ENCODE measurements at regions not wholly inside any gene's neighbourhood (a gene's known extent, or its start where the extent isn't known, plus 50 kb on each side); places are given as distances from the start of the nearest gene placed in this dataset.

GRCh38 chrX:25659317-25659716, 478.8 kb upstream of the MAGEB18 start:
- ATAC-seq (ENCODE audit: low read depth): no peak
- in situ Hi-C loops (cut with MboI; ENCODE audit: low sequenced_read_pairs): no loop called here

More at GRCh38 chrX:25659317-25659716, 478.8 kb upstream of the MAGEB18 start:
- no peak overlapping the region for H3K4me3 ChIP-seq (ENCODE audit: insufficient read depth, low read depth, low read length)
- no peak overlapping the region for H4K5ac ChIP-seq (ENCODE audit: low read depth, low read length)
- H3K9ac ChIP-seq (ENCODE audit: low read depth, low read length): no peak overlapping the region
- ChIA-PET CTCF (no interaction called here), POLR2A (ENCODE audit: unreplicated experiment) (no interaction called here)
- no peak overlapping the region for H2BK15ac ChIP-seq (ENCODE audit: low read depth, low read length)
- no peak overlapping the region for H3K4me2 ChIP-seq (ENCODE audit: low read depth, low read length)
- no peaks in the 10 kb centered on the region for H3K4me1 ChIP-seq (ENCODE audit: control insufficient read depth, insufficient read depth, low read length)
- H3K9me3 ChIP-seq (ENCODE audit: control insufficient read depth, insufficient read depth, low read length): no peaks in the 10 kb centered on the region
- no peak overlapping the region for H3K23ac ChIP-seq (ENCODE audit: low read depth, low read length)
- H2AK9ac ChIP-seq (replicated peaks; ENCODE audit: low read depth, low read length, poor library complexity): no peak overlapping the region
- no peak overlapping the region for H3K14ac ChIP-seq (replicated peaks; ENCODE audit: low read depth, low read length)
- BruUV-seq (replicated peaks): no TSS peak
- no peak overlapping the region for H2AK5ac ChIP-seq (ENCODE audit: low read depth, low read length)
- H2BK20ac ChIP-seq (ENCODE audit: low read depth, low read length): no peak overlapping the region
- H3K27me3 ChIP-seq (ENCODE audit: control insufficient read depth, insufficient read depth, low read length): no peaks in the 10 kb centered on the region
- dilution Hi-C loops (cut with HindIII; ENCODE audit: low sequenced_read_pairs, unreplicated experiment) (no loop called here), intact Hi-C loops (cut with micrococcal nuclease) (no loop called here)
- no peak overlapping the region for H2AFZ ChIP-seq (replicated peaks; ENCODE audit: low read length, poor library complexity)
- TF ChIP-seq MAFK (IDR thresholded peaks at IDR 0.05; ENCODE audit: low read depth, low read length) (peak; percentile 70), NFE2L2 (IDR thresholded peaks at IDR 0.05; ENCODE audit: low read depth, low read length) (peak; percentile 88), RFX5 (IDR thresholded peaks at IDR 0.05; ENCODE audit: low read depth, low read length) (no peak)
- no peak overlapping the region for H2BK5ac ChIP-seq (ENCODE audit: low read depth, low read length, poor library complexity, severe bottlenecking)
- DNase-seq: no peak
- no peak overlapping the region for H3K27ac ChIP-seq (ENCODE audit: insufficient read depth, low read length)
- no peaks in the 10 kb centered on the region for H3K36me3 ChIP-seq (ENCODE audit: control insufficient read depth, insufficient read depth, low read length)
- H4K91ac ChIP-seq (ENCODE audit: insufficient read depth, low read depth, low read length): no peak overlapping the region
- H3K9me1 ChIP-seq (ENCODE audit: insufficient read depth, low read length): no peaks in the 10 kb centered on the region
- no peak overlapping the region for H2BK120ac ChIP-seq (ENCODE audit: low read depth, low read length)
- no peak overlapping the region for H3K18ac ChIP-seq (ENCODE audit: low read depth, low read length)
- no peak overlapping the region for H3K4ac ChIP-seq (ENCODE audit: low read depth, low read length)
- no CpG with 5 or more reads among the region's 3 CpGs for WGBS, 2 experiments (ENCODE audit: extremely low coverage in 2 of 2, insufficient read length in 1 of 2)
- no peak overlapping the region for H3K56ac ChIP-seq (ENCODE audit: extremely low read depth, insufficient read depth, low read length)
- H4K20me1 ChIP-seq (ENCODE audit: insufficient read depth, low read length): no peaks in the 10 kb centered on the region
- no peak overlapping the region for H4K8ac ChIP-seq (ENCODE audit: low read depth in 2 of 2, low read length in 2 of 2)
- H3K79me1 ChIP-seq (ENCODE audit: low read depth in 1 of 2, low read length in 2 of 2): no peaks in the 10 kb centered on the region

Data from IMR-90 (cell line).